GM19452 (cell line): ENCODE measurements at regions not wholly inside any gene's neighbourhood (a gene's known extent, or its start where the extent isn't known, plus 50 kb on each side); places are given as distances from the start of the nearest gene placed in this dataset.

Experiments
- ATAC-seq: cut with Tn5 transposase; IDR thresholded peaks from one replicate; pipeline ENCODE4 v1.9.1; 2021; ENCODE audit not compliant: unreplicated experiment

DNA sequence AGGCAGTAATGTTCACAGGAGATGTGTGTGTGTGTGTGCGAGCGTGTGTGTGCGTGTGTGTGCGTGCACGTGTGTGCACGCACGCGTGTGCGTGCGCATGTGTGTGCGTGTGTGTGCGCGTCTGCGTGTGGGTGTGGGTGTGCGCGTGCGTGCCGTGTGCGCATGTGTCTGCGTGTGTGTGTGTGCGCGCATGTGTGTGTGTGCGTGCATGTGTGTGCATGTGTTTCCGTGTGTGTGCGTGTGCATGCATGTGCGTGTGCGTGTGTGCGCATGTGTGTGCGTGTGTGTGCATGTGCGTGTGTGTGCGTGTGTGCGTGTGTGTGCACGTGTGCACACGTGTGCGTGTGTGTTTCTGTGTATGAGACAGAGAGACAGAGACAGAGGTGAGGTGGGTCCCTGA is 136.0 kb upstream of the CST7 start:
- no peak for ATAC-seq

- no peak for ATAC-seq
Measured at GRCh38 chr20:24813496-24813895, 135.6 kb upstream of the CST7 start.

GRCh38 chr20:24813936-24814335 is 135.1 kb upstream of the CST7 start:
- no peak for ATAC-seq

DNA sequence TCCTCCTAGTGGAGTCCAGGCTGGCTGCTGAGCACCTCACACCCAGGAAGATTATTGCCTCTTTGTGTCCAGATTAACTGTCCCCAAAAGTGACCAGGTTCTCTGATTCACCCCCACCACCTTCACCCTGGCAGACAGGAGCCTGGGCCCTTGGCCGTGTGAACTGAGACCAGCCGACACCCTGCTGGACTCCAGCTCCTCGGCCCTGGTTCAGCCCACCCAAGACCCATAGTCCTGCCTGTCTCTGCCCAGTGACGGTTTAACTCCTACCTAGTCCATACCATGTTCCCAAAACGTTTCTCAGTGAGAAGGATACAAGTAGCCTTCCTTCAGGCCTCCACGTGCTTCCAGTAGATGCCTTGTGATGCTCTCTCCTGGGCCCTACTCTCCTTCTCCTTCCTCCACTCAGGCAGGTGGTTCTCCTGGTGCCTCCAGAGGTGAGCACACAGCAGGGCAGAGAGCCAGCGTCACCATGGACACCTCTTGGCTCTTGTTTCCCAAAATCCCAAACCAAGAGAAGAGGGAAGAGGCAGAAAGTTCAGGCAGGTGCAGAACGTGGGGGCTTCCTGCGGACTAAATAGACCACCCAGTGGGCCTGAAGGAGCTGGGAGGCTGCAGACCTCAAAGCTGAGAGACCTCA is 134.4 kb upstream of the CST7 start:
- no peak for ATAC-seq

- no peak for ATAC-seq
Measured at GRCh38 chr20:24815196-24815815, 133.8 kb upstream of the CST7 start.

DNA sequence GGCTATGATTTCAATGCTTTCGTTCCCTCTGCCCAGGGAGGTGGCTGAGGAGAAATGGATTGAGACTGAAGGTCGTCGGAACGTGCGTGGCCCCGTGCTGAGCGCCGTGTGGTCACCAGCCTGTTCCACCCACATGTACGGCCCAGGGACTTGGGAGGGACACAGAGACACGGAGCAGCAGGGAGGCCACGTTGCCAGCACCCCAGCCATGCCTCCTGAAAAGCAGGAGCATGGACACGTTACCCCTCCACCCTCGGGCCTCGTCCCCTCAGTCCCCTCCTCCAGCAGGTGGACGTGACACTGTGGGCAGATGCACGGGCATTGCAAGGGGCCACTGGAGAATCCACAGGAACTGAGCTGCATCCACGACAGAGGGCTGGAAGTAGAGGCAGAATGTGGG is 133.1 kb upstream of the CST7 start:
- no peak for ATAC-seq

DNA sequence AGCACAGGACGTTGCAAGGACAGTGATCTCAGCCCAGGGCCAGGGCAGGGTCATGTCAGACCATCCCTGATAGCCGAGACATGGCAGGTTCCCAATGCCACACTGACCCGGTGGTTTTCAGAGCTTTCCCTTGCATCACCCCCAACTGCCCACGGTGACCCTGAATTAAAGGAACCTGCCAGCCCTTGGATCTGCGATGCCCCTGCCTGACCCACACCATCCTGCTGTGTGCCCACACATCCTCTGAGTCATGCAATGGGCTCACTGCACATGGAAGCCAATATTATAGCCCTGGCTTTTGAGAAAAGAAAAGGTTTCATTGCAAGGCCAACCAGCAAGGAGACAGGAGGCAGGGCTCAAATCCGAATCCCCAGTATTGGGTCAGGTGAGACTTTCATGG is 132.6 kb upstream of the CST7 start:
- ATAC-seq = no peak

GRCh38 chr20:24816907-24817306 is 132.2 kb upstream of the CST7 start:
- no peak for ATAC-seq

DNA sequence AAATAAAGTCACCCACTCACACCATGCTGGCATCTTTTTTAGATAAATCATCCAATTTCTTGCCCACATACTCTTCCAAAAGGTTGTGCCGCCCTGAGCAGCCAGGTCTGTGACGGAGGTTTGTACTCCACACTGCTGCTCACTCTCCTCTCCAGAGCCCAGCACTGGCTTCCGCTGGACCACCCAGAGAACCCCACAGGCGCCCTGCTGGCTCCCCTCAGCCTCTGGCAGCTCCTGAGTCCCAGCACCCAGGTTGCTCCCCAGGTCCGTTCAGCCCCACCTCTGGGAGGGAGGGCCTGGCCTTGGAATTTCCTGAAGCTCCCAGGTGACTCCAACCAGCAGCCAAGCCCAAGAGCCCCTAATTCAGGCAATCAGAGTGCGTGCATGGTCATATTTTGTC is 131.7 kb upstream of the CST7 start:
- ATAC-seq = no peak

DNA sequence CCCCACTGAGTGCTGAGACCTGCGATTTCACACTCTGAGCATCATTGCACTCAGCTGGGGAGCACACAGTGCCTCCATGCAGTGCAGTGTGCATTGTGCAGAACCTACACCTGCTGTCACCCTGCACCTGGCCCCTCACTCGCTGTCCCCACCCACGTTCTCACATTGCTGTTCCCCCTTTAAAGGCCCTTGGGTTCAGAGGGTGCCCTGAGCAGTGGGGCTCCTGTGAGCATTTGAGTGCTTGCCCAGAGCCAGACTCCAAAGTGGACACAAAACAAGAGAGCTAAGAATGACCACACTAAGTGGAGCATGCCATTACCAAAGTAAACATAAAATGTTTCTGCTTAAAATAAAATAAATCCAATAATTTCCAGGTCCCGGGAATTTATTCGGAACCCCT is 131.0 kb upstream of the CST7 start:
- no peak for ATAC-seq

DNA sequence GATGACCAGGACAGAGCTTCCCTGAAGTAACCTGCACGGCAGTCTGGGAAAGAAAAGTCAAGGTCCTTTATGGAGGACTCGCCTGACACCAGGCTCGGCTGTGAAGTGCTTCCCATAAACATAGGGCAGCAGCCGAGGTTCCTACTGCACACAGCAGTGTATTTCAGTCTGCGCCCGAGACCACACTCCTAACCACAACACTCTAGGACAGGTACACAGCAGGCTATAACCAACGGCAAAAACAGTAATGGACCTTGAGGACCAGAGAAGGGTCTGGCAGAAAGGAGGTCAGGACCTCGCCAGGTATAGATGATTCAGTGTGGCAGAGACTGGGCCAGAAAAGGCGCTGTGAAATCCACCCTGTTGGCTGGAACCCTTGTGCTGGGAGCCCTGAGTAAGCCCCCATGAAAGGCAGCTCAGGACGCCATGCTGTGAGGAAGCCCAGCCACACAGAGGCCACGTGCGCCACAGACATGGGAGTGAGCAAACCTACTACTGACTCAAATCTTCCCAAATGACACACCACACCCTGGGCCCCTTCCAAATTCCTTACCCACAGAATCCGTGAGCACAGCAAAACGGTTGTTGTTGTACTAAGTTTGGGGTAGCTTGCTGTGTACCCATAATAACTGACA is 129.6 kb upstream of the CST7 start:
- ATAC-seq = no peak

- no peak for ATAC-seq
Measured at GRCh38 chr20:24820345-24820744, 128.7 kb upstream of the CST7 start.

GRCh38 chr20:24821391-24821790 is 127.7 kb upstream of the CST7 start:
- no peak for ATAC-seq

DNA sequence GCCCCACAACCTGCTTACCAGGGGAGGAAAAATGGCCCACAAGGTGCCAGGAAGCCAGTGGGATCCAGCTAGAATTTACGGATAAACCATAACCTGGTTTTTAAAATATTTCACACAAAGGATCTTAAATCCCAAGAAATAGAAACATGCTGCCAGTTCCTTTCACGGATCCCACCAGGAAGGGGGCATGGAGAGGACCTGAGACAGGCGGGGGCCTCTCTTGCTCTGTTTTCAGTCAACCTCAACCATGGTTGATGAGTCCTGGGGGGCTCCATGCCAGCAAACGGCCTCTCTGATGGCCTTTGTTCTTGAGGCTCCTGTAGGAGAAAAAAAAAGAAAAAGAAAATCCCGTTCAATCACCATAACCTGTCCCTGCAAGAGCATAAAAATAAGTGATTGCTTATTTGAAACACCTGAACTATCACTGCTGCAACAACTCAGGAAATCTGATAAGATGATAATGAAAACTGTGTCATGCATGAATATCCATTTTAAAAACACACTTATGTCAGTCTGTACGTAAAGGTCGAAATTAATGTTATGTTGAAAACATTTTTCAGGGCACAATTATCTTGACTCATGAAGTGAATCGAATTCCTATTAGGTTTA is 125.8 kb upstream of the CST7 start:
- no peak for ATAC-seq

DNA sequence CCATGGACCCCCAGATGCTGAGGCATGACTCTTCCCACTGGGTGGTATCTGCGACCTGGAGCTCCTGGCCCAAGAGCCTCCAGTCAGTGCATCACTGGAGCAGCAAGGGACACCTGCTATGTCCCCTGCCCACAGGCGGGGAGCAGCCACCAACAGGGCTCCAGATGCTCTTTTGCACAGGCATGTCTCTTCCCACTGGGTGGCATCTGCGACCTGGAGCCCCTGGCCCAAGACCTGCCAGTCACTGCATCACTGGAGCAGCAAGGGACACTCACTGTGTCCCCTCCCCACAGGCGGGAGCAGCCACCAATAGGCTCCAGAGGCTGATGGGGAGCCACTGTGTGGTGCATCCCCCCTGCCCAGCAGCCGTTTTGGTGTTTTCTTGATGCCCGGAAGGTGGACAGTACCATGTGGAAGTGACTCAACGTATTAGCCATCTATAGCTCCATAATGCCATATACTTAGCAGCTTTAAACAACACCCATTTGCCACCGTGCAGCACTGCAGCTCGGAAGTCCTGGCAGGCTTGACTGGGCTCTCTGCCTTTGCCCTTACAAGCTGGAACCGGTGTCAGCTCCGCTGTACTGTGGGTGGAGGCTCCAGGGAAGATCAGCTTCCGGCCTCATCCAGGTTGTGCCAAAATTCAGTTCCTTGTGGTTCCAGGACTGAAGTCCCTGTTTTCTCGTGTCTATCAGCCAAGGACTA is 124.9 kb upstream of the CST7 start:
- ATAC-seq = no peak

DNA sequence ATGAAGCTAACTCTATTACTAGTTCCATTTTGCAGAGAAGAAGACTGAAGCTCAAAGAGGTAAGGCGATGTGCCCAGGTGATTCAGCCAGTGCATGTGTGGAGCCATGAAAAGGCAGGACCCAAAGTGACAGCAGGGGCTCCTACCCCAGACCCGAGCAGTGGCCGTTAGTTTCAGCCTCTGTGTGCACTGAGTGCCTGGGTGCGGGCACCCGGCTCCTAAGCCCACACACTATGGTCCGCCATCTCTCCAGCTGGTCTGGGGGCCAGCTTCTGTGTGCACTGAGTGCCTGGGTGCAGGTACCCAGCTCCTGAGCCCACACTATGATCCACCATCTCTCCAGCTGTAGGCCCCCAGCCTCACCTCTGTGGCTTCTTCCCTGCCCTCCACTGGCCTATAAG is 123.5 kb upstream of the CST7 start:
- no peak for ATAC-seq

- no peak for ATAC-seq
Measured at GRCh38 chr20:24827603-24828295, 121.3 kb upstream of the CST7 start.

GRCh38 chr20:24828992-24829648 is 119.9 kb upstream of the CST7 start:
- ATAC-seq = no peak

DNA sequence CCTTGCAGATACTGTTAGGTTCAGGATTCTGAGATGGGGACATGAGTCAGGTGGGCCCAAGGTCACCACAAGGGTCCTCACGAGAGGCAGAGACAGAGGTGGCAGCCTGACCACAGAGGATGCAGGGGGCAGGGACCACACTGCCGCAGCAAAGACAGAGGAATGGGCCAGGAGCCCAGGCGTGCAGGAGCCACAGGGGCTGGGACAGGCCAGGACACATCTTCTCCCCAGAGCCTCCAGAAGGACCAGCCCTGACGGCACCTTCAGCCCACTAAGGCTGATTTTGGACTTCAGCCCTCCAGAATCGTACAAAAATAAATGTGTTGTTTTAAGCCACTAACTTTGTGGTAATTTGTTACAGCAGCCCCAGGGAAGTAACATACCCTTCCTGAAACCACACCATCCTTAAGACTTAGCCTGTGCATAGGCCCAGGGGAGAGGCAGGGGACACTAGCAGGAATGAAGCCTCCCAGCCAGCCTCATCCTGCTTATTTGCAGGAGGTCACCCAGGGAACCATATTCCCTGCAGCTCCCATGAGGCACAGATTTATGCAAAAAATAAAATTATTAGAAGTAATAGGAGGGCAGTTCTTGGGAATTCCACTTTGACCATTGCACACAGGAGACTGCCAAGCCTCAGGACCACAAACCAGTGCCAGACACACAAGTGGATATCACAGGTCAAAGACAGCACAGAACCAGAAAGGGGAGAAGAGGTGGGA is 119.3 kb upstream of the CST7 start:
- ATAC-seq = no peak

DNA sequence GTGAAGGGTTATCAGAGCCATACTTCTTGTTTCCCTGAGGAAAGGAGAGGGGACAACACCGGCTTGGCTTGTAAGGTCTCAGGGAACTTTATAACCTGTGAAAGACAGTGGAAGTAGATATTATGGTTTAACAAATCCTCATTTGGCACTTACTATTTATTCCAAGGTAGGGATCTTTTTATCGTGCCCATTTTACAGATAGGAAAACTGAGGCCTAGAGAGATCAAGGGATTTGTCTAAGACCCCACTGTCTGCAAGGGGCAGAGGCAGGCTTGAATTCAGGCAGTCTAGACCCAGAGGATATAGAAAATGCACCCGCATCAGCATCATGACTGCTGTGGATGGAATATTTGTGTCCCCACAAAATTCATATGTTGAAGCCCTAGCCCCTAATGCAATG is 118.4 kb upstream of the CST7 start:
- no peak for ATAC-seq
